Prostate gland (tissue), 2 donors: ENCODE measurements at regions not wholly inside any gene's neighbourhood (a gene's known extent, or its start where the extent isn't known, plus 50 kb on each side); places are given as distances from the start of the nearest gene placed in this dataset.

Experiments
- CTCF ChIP-seq, 4 experiments: fragments of 200-600 bp in 2 of 4; fragments of 450-650 bp in 2 of 4; sonication (generic) in 2 of 4; IDR thresholded peaks; 1 replicate in 3 of 4; 2 replicates in 1 of 4; pipeline ENCODE4 v1.5.1; 2016 to 2019; ENCODE audit warnings: antibody characterized with exemption in 4 of 4, mild to moderate bottlenecking in 2 of 4, moderate library complexity in 2 of 4
- POLR2A ChIP-seq: fragments of 450-650 bp; IDR thresholded peaks from one replicate; pipeline ENCODE4 v1.6.1; 2016; ENCODE audit warnings: antibody characterized with exemption, mild to moderate bottlenecking
- POLR2AphosphoS5 ChIP-seq: sonication (generic); formaldehyde crosslinking; IDR thresholded peaks from one replicate; pipeline ENCODE4 v1.6.1; 2017; ENCODE audit warnings: antibody characterized with exemption

DNA sequence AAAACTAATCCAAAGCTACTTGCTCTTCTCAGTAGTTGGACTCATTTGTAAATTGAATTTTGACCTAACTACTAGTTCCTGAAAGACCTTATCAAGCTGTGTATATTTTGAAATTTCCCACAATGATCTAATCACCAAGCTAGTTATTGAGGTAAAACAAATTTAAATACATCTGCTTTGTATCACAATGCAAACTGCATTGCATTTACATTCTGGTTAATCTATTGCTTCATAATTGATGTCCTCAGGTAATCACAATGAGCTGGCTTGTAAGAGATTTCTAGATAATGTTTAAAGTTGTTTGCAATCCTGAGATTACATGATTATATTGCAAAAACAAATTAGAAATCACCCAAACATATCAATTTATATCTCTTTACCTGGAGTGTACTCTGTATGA, 848.8 kb downstream of the HACE1 start:
- TF ChIP-seq CTCF (IDR thresholded peaks at IDR 0.05), result no peak
- TF ChIP-seq POLR2AphosphoS5, result no peak
- no peak for TF ChIP-seq POLR2A
